GM18909 (cell line): ENCODE measurements at regions not wholly inside any gene's neighbourhood (a gene's known extent, or its start where the extent isn't known, plus 50 kb on each side); places are given as distances from the start of the nearest gene placed in this dataset.

Source experiments
- ATAC-seq: cut with Tn5 transposase; IDR thresholded peaks from one replicate; pipeline ENCODE4 v1.9.1; 2021; ENCODE audit warnings: mild to moderate bottlenecking; ENCODE audit not compliant: unreplicated experiment, poor library complexity

DNA sequence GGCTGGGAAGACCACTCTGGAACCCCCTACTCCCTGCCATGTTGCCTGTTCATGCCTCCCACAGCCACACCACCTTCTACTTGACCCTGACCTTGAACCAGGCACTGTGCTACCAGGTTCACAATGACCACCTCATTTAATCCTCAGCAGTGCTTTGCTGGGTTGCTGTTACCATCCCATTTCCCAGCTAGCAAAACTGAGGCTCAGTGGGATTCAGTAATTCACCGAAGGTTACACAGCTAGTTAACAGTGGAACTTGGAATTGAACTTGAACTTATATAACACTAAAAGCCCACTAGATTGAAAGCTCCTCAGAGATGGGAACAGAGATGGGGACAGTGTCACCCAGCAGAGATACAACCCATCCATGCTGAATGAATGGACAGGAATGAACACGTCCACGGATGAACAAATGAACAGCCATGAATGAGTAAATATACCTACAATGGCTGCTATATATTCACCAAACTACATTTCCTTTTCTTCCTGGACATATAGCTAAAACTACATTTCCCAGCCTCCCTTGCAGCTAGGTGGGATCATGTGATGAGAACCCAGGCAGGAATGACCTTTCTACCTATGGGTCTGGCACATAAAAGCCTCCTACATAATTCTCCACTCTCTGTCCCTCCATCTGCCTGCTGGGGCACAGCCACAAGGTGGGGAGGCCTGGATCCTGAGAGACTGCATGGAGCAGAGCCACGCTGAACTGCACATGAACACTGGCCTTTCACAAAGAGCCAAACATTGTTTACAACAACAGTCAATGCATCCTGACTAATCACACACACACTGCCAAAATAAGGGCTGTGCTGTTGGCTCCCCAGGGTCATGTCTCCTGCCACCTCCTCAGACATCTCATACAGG is 94.8 kb downstream of the RMI2 start:
- no peak for ATAC-seq

DNA sequence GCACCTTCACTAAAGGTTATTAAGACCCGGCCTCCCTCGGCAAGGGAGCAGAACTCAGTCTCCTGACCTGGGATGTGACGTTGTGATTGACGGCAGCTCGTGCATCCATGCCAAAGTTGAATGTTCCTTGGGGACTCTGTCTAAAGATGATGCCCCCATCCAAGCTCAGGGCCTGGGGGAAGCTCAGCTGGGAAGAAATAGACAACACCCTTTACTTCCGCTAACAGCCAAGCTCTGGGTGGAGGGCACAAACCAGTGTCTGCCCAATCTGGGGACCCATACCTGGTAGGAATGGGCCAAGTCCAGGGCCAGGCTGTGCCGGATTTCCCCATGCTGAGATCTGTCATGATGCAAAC is 95.4 kb downstream of the RMI2 start:
- no peak for ATAC-seq

DNA sequence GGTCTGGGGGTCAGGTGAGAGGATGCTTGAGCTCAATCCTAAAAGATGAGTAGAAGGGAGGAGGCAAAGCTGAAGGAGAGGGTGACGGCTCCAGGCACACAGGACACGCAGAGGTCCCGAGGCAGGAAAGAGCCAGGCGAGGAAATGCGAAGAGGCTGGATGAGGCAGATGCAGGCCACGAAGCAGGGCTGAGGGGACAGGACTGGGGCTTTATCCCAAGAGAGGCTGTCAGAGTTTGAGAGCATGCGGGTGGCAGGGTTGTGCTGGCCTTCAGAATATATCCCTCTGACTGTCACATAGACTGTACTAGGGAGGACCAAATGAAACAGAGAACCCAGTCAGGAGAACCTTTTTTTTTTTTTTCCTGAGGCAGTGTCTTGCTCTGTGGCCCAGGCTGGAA is 100.2 kb downstream of the RMI2 start:
- no peak for ATAC-seq

DNA sequence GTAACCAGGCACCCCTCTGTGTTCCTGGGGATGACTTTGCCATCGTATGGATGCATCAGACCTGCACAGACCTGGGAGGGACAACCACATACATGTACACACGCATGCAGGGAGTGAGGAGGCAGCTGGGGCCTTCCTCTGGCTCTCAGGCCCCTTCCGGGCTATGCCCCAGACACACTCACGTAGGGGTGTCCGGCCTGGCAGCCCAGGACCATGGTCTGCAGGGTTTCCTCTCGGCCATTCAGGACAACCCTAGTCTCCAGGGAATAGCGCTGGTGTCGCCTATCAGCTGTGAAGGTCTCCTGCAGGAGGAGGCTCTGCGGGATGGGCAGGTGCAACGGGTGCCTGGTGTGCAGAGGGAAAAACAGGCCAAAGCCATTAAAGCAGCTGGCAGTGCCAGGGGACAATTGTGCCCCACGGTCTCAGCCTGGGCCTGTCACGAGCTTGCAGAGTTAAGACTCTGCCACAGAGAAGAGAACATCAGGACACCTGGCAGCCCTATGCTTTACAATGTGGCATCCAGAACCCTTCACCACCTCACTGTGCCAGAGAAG is 101.4 kb downstream of the RMI2 start:
- ATAC-seq, result no peak

DNA sequence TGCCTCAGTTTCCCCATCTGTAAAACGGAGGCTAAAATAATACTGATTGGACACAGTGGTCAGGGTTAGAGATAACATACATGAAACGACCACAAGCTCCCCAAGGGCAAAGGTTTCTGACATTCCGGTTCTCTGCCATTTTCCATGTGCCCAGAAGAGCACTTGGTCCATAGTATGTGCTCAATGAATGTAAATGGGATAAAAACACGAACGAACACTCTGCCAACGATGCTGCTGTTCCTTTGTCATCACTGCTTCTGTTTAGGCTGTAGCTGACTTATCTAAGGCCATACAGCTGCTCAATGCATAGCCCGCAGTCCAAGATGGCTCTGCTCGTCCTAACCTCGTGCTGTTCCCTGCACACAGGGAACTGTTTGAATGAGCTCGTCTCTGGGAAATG is 102.0 kb downstream of the RMI2 start:
- no peak for ATAC-seq

DNA sequence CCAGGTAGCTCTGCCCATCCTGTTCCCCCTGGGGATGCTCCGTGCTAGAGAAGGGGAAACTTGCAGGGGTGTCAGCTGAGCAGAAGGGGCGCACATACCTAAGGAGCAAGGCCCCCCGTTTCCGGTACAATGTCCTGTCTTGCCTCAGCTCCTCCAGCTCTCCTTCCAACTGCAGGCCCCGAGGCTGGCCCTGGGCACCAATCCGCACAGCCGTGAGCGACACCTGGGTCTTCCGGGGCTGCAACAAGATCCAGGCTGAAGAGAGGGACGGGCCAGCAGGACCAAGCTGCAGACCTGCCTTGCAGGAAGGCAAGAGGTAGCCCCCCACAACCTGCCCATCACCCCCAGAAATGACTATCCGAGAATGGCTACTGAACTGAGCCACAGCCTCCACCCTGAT is 102.6 kb downstream of the RMI2 start:
- ATAC-seq, result no peak

DNA sequence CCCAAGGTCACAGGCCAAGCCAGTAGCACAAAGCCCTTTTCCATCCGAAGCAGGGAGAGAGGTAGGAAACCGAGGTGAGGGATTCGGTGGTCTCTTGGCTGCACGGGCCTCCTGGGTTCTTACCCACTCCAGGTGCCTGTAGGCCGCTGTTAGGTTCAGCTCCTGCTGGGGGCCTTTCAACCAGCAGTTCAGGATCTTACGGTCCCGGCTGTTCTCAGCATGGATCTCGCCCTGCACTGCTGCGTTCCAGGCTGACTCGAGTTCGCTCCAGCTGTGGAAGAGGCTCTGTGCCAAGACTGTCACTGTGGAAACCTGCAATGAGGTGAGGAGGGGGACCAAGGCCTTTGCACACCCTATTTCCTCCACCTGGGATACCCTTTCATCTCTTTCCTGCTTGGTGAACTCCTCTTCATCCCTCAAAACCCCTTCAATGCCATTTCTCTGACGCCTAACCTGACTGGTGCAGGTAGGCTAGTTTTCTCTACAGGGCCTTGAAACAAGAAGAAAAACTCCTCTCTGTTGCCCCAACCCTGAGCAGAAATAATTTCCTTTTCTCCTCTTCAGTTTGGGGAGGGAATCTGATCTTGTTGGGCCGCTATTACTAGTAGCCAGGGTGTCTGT is 103.6 kb downstream of the RMI2 start:
- no peak for ATAC-seq

DNA sequence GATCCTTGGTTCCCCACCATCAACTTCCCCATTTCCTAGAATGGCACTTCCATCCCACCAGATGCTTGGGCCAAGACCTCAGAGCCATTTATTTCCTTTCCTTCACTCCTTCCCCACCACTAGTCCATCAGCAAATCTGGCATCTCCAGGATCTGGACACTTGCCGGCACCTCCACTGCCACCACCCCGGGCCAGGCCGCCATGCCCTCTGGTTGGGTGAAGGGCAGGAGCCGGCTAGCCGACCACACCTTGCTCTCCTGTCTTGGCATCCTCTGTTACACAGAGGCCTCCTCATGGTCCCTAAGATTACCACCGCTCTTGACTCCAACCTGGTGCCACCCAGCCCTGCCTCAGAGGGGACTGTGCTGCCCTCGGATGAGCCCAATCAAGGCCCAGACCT is 104.5 kb downstream of the RMI2 start:
- ATAC-seq, result no peak

DNA sequence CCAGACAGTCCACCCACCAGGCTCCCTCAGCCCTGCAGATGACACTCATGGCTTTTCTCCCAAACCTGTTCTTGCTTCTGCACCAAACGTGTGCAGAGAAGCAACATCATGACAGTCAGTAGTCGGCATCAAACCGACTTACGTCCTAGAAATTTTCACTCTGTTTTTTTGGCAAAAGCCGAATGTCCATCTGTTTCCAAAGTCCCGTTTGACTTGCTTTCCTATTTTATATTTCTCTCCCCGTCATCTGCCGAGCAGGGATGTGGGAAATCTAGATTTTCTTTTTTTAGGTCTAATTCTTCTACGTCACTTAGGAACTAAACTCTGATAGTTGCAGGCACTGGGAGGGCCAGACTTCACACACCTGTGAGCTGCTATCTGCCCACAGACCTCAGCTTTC is 104.9 kb downstream of the RMI2 start:
- ATAC-seq, result no peak

DNA sequence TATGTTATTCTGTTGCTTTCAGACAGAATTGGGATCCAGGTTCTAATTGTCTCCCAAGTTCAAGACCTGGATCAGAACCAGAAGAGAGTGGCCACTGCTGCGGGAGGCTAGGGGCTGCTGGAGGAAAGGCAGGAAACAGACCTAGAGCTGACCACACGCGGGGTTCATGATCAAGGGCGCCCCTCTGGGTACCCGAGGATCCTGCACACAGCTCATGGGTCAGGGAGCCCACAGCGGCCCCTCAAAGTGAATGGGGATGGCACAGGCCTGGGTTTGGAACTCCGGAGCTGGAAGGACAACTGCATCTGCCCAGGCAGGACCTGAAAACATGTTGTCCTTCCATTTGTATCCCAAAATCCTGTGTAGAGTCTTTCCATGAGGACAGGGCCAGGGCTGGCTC is 107.0 kb downstream of the RMI2 start:
- ATAC-seq, result no peak

DNA sequence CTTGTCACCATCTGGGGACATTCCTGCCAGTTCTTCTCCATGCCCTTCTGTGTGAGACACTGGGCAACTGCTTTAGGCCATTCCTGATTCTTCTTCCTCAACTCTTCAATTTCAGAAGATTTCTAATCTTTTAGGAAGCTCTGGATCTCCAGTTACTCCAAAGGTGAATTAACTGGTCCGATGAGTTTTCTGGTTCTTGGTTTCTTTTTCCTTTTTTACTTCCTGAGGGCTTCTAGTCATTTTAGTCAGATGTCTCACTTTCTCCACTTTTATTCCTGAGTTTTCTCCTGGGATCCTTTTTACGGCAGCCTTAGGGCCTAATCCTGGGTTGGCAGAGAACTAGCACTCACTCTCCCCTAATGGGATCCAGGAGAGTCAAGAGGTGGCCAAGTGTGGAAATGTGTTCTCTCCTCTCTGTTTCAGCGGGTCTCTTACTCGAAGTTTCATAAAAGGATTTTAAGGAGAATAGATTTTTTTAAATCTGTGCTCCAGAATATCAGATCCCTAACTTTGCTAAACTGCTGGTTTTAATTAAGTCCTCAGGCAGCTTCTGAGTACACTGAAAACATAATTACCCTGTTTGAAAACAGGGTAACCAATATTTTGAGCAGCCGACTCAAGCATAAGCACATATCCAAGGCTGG is 107.6 kb downstream of the RMI2 start:
- no peak for ATAC-seq

DNA sequence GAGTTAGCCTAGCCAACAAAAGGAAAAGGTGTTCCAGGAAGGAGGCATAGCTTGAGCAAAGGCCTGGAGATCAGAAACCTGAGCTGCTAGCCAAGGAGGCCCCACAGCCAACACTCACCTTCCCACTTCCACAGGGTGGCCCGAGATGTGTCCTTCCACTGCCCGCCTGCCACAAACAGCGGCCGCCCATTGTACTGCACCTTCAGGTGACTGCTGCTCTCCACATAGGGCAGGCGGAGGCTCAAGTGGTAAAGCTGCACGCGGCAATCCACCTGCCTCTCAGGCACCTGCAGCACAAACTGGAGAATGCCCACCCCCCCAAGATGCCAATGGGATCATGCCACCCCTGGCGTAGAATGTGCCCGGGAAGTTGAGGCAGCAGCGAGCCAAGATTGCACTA is 111.5 kb downstream of the RMI2 start:
- no peak for ATAC-seq

DNA sequence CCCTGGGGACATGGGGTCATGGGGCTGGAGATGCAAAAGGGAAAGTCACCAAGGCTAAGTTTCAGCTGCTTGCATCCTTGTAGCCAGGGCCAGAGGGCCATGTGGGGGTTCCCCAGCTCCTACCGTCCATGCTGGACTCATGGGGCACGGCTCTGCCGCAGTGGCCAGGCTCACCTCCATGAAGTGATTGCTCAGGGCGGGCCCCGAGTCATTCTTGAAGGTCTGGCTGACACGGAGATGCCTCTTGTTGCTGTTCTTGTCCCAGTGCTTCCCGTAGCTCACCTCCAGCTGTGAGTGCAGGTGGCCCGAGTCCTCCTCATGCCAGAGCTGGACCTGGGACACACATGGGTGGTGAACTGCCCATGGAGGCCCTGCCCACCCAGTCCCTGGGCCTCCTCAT is 114.5 kb downstream of the RMI2 start:
- no peak for ATAC-seq

DNA sequence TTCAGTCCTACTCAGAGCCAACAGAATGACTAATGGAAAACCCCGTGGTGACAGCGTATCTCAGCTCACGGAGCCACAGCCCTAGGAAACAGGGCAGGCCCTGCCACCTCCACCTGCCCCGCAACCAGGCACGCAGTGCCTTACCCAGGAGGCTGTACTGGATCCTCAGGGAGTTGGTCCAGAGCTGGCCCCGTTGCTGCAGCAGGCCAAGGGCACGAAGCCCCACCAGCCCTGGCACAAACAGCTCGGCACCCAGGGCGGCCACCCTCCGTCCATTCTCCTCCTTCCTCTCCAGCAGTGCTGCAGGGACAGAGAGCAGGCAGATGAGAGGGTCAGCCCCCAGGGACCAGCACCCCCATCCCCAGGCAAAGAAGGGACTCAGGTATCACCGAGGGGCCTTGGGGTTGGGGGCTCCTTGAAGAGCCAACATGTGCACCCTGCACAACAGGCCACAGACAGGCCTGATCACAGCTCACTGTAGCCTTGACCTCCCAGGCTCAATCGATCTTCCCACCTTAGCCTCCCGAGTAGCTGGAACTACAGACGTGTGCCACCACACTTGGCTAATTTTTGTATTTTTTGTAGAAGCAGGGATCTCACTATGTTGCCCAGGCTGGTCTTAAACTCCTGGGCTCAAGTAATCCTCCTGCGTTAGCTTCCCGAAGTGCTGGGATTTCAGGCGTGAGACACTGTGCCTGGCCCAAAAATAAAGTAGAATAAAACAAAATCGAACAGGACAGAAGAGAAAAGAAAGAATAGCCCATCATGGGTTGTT is 115.7 kb downstream of the RMI2 start:
- no peak for ATAC-seq

DNA sequence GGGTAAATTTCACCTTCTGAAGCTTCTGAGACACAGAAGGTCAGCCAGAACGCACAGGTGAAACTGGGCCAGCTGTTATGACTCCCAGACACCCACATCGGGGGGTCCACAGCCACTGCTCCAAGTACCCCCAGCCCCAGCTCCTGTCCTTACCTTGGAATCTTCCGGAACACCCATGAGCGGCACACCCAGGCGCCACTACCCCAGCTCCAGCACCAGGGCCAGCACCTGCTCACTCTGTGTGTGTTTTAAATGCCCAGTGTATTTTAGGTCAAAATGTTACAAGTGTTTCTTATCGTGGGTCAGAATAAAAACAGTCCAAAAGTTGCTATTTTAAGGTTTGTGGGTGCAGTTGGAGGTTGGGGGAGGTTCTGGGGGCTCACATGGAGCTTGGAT is 116.3 kb downstream of the RMI2 start:
- ATAC-seq, result no peak

DNA sequence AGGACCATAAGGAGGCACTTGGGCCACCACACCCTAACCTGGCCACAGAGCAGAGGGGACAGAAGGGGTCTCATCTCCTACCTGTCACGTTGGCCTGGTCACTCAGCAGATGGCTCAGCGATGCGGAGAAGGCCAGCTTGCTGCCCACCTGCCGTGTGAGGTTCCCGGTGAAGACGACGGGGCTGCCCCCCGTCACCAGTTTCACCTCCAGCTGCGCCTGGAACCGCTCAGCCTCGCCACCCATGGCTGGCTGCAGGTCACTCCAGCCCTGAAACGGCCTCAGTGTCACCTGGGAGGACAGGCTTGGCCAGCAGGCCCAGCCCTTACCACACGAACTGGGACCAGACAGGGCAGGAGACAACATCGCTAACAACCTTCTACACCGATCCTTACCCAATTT is 116.8 kb downstream of the RMI2 start:
- ATAC-seq, result no peak

DNA sequence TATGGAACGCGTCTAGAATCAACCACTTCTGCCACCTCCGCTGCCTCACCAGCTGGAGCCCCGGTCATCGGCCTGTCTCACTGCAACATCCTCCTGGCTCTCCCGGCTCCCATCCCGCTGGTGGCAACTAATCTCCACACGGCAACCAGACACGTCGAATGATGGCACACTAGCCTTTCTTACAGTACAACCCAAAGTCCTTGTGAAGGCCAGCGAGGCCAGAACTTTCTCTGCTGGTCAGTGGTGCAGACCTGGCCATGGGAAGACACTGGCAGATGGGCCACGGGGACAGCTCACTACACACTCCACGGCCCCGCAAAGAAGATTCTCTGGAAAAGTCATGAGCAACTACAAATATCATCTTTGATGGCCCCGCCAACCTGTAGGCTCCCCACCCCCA is 117.6 kb downstream of the RMI2 start:
- no peak for ATAC-seq

DNA sequence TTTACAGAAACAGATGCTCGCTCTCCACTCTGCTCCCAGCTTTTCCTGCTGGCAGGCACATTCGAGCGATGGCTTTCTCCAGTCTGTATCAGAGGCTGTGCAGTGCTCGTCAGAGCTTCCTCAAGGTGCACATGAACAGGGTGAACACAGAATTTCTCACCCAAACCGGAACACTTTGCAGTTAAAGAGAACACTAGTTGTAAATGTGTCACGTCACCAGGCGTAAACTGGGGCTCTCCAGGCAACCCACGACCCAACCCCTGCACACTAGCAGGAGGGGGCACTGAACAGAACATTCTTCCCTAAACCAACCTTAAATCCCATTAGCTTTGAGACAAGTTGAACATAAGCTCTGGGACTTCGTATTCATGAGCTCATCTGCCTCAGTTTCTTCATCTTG is 119.0 kb downstream of the RMI2 start:
- ATAC-seq, result no peak

DNA sequence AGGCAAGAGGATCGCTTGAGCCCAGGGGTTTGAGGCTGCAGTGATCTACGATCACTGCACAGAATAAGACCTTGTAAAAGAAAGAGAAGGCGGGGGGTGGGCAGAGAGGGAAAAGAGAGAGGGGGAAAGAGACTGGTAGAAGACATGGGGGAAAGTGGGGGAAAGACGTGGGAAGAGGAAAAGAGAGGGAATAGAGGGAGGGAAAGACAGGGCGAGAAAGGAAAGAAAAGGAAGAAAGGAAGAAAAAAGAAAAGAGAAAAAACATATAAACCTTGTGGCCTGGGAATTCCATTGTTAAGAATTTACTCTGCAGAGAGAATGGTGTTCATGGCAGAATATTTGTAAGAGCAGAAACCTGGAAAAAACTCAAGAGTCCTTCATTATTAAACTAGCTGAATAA is 120.4 kb downstream of the RMI2 start:
- ATAC-seq, result no peak

DNA sequence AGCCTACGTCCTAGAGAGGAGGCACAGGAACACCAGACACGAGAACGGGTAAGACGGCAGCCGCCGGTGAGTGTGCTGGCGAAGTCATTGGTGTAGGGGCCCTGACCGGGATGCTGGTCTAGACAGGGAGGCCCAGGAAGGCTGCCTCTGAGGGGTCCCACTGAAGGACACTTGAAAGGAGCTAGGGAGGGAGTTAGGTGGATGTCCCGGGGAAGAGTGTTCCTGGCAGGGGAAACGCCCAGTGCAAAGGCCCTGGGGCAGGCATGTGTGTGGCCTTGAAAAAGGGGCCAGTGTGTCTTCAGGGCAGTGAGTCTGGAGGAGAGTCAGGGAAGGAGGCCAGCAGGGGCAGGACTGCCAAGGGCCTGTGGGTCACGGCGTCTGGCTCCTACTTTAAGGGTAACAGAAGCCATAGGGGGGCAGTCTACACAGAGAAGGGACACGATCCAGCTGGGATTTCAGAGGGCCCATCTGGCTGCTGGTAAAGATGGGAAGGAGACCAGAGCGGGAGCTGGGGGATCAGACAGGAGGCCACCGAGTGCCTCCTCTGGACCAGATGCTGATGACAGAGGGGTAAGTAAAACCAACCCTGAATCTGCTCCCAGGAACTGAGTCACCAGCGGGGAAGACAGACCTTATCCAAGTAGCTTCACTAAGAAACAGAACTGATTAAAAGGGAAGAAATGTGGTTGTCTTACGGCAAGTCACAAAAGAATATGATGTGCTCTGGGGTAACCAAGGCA is 115.9 kb downstream of the LITAF start:
- ATAC-seq, result no peak
